NB4 (cell line): ENCODE measurements at regions not wholly inside any gene's neighbourhood (a gene's known extent, or its start where the extent isn't known, plus 50 kb on each side); places are given as distances from the start of the nearest gene placed in this dataset.

Experiments used
- CTCF ChIP-seq: IDR thresholded peaks from one replicate; pipeline ENCODE4 v1.5.1; 2012; ENCODE audit warnings: low read depth, low read length
- POLR2A ChIP-seq: IDR thresholded peaks from 2 replicates; pipeline ENCODE4 v1.6.1; 2011; ENCODE audit warnings: mild to moderate bottlenecking; ENCODE audit not compliant: insufficient read length; ENCODE audit errors: extremely low read depth

GRCh38 chr7:69172357-69173077, 425.8 kb upstream of the AUTS2 start:
- no peak for TF ChIP-seq CTCF
- TF ChIP-seq POLR2A = no peak
